ENCODE measurements at regions not wholly inside any gene's neighbourhood (a gene's known extent, or its start where the extent isn't known, plus 50 kb on each side); places are given as distances from the start of the nearest gene placed in this dataset.

DNA sequence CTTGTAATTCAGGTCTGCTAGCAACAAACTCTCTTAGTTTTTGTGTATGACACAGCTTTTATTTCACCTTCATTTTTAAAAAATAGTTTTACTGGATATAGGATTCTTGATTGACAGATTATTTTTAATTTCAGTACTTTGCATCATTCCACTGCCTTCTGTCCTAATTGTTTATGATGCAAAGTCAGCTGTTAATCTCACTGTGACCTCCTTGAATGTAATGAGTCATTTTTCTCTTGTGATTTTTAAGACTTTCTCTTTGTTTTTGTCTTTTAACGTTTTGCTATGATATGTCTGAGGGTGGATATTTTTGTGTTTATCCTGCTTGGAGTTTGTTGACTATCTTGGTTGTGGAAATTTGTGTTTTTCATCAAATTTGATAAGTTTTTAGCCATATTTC, 126.3 kb upstream of the FBXO33 start:
- no peak for TF ChIP-seq SP1 (IDR thresholded peaks at IDR 0.05)
- TF ChIP-seq, protein P1, sequence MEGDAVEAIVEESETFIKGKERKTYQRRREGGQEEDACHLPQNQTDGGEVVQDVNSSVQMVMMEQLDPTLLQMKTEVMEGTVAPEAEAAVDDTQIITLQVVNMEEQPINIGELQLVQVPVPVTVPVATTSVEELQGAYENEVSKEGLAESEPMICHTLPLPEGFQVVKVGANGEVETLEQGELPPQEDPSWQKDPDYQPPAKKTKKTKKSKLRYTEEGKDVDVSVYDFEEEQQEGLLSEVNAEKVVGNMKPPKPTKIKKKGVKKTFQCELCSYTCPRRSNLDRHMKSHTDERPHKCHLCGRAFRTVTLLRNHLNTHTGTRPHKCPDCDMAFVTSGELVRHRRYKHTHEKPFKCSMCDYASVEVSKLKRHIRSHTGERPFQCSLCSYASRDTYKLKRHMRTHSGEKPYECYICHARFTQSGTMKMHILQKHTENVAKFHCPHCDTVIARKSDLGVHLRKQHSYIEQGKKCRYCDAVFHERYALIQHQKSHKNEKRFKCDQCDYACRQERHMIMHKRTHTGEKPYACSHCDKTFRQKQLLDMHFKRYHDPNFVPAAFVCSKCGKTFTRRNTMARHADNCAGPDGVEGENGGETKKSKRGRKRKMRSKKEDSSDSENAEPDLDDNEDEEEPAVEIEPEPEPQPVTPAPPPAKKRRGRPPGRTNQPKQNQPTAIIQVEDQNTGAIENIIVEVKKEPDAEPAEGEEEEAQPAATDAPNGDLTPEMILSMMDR (IDR thresholded peaks at IDR 0.05; ENCODE audit: low read depth, low read length, missing input control) = no peak
- no peak for TF ChIP-seq NR2F2 (IDR thresholded peaks at IDR 0.05)
- TF ChIP-seq, protein P2, sequence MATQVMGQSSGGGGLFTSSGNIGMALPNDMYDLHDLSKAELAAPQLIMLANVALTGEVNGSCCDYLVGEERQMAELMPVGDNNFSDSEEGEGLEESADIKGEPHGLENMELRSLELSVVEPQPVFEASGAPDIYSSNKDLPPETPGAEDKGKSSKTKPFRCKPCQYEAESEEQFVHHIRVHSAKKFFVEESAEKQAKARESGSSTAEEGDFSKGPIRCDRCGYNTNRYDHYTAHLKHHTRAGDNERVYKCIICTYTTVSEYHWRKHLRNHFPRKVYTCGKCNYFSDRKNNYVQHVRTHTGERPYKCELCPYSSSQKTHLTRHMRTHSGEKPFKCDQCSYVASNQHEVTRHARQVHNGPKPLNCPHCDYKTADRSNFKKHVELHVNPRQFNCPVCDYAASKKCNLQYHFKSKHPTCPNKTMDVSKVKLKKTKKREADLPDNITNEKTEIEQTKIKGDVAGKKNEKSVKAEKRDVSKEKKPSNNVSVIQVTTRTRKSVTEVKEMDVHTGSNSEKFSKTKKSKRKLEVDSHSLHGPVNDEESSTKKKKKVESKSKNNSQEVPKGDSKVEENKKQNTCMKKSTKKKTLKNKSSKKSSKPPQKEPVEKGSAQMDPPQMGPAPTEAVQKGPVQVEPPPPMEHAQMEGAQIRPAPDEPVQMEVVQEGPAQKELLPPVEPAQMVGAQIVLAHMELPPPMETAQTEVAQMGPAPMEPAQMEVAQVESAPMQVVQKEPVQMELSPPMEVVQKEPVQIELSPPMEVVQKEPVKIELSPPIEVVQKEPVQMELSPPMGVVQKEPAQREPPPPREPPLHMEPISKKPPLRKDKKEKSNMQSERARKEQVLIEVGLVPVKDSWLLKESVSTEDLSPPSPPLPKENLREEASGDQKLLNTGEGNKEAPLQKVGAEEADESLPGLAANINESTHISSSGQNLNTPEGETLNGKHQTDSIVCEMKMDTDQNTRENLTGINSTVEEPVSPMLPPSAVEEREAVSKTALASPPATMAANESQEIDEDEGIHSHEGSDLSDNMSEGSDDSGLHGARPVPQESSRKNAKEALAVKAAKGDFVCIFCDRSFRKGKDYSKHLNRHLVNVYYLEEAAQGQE (IDR thresholded peaks at IDR 0.05) = no peak
- TF ChIP-seq RAD21 (IDR thresholded peaks at IDR 0.05) = no peak
- no peak for TF ChIP-seq JUND (IDR thresholded peaks at IDR 0.05)
- TF ChIP-seq YY1 (IDR thresholded peaks at IDR 0.05) = no peak
- TF ChIP-seq, protein P3, sequence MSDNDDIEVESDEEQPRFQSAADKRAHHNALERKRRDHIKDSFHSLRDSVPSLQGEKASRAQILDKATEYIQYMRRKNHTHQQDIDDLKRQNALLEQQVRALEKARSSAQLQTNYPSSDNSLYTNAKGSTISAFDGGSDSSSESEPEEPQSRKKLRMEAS (IDR thresholded peaks at IDR 0.05) = no peak
- no peak for TF ChIP-seq GABPA (IDR thresholded peaks at IDR 0.05 in 1 of 2, conservative IDR thresholded peaks at IDR 0.05 in 1 of 2)
